ENCODE measurements at regions not wholly inside any gene's neighbourhood (a gene's known extent, or its start where the extent isn't known, plus 50 kb on each side); places are given as distances from the start of the nearest gene placed in this dataset.
"Not testable (repeated sequence)": the region's sequence is repeated elsewhere in the genome, so short reads cannot be mapped to it uniquely, and the experiment has no call there.

DNA sequence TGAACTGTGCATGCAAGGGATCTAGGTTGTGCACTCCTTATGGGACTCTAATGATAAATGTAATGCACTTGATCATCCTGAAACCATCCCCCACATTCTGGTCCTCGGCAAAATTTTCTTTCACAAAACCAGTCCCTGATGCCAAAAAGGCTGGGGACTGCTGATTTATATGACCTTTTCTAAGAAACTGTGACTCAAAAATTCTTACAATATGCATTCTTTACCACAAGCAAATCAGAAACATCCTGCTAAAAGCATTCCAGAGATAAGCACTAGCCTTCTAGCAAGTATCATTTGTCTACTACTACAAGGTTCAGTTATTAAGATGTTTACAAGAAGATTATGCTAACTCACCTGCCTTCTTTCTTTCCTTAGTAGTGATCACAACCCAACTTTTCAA lies 166.5 kb upstream of the PCDH7 start:
- no peaks in the 10 kb centered on the region for H3K9me3 ChIP-seq
- no peak overlapping the region for H3K4me3 ChIP-seq
- no peaks in the 10 kb centered on the region for H3K36me3 ChIP-seq
- WGBS, 5 donors, result 12 to 29% (median 13%) methylated on average over 1 of the region's 1 CpG
- H3K27ac ChIP-seq, result no peak overlapping the region
- no peaks in the 10 kb centered on the region for H3K27me3 ChIP-seq
- no peaks in the 10 kb centered on the region for H3K4me1 ChIP-seq
- peak in 1 of 2 donors; percentile 49 for DNase-seq
- TF ChIP-seq, protein P1, sequence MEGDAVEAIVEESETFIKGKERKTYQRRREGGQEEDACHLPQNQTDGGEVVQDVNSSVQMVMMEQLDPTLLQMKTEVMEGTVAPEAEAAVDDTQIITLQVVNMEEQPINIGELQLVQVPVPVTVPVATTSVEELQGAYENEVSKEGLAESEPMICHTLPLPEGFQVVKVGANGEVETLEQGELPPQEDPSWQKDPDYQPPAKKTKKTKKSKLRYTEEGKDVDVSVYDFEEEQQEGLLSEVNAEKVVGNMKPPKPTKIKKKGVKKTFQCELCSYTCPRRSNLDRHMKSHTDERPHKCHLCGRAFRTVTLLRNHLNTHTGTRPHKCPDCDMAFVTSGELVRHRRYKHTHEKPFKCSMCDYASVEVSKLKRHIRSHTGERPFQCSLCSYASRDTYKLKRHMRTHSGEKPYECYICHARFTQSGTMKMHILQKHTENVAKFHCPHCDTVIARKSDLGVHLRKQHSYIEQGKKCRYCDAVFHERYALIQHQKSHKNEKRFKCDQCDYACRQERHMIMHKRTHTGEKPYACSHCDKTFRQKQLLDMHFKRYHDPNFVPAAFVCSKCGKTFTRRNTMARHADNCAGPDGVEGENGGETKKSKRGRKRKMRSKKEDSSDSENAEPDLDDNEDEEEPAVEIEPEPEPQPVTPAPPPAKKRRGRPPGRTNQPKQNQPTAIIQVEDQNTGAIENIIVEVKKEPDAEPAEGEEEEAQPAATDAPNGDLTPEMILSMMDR (IDR thresholded peaks at IDR 0.05), result no peak
- TF ChIP-seq EP300 (IDR thresholded peaks at IDR 0.05) (no peak), POLR2AphosphoS5 (IDR thresholded peaks at IDR 0.05) (no peak), POLR2A (IDR thresholded peaks at IDR 0.05) (no peak)
- intact Hi-C loops (cut with DNase I; ENCODE audit: low total_unique reads), result no loop called here

- no peaks in the 10 kb centered on the region for H3K27me3 ChIP-seq
- intact Hi-C loops (cut with DNase I; ENCODE audit: low total_unique reads), result no loop called here
- DNase-seq, result no peak
- no peaks in the 10 kb centered on the region for H3K4me1 ChIP-seq
- no peaks in the 10 kb centered on the region for H3K9me3 ChIP-seq
- H3K4me3 ChIP-seq, result no peak overlapping the region
- WGBS, 5 donors, result 79 to 89% (median 82%) methylated on average over 1 of the region's 1 CpG
- no peaks in the 10 kb centered on the region for H3K36me3 ChIP-seq
- TF ChIP-seq, protein P1 (IDR thresholded peaks at IDR 0.05), result no peak
- TF ChIP-seq EP300 (IDR thresholded peaks at IDR 0.05) (no peak), POLR2AphosphoS5 (IDR thresholded peaks at IDR 0.05) (no peak)
- no peak overlapping the region for H3K27ac ChIP-seq
Measured at GRCh38 chr4:30555775-30556174, 164.4 kb upstream of the PCDH7 start.

GRCh38 chr4:30559481-30559880 lies 160.7 kb upstream of the PCDH7 start:
- Histone ChIP-seq H3K4me3 (no peak overlapping the region), H3K27ac (no peak overlapping the region), H3K36me3 (no peaks in the 10 kb centered on the region), H3K9me3 (no peaks in the 10 kb centered on the region), H3K27me3 (no peaks in the 10 kb centered on the region), H3K4me1 (no peaks in the 10 kb centered on the region)
- 70 to 88% (median 84%) methylated on average over 4 of the region's 4 CpGs for WGBS, 5 donors
- intact Hi-C loops (cut with DNase I; ENCODE audit: low total_unique reads), result no loop called here
- no peak for DNase-seq
- TF ChIP-seq, protein P1 (IDR thresholded peaks at IDR 0.05), result no peak
- TF ChIP-seq EP300 (IDR thresholded peaks at IDR 0.05) (no peak), POLR2A (IDR thresholded peaks at IDR 0.05) (no peak), POLR2AphosphoS5 (IDR thresholded peaks at IDR 0.05) (no peak)

GRCh38 chr4:30586850-30587249 lies 133.3 kb upstream of the PCDH7 start:
- Histone ChIP-seq H3K27me3 (no peaks in the 10 kb centered on the region), H3K4me3 (no peak overlapping the region), H3K4me1 (no peaks in the 10 kb centered on the region), H3K27ac (no peak overlapping the region), H3K36me3 (no peaks in the 10 kb centered on the region), H3K9me3 (no peaks in the 10 kb centered on the region)
- no peak for DNase-seq
- TF ChIP-seq, protein P1 (IDR thresholded peaks at IDR 0.05), result no peak
- TF ChIP-seq EP300 (IDR thresholded peaks at IDR 0.05) (no peak), POLR2AphosphoS5 (IDR thresholded peaks at IDR 0.05) (no peak), POLR2A (IDR thresholded peaks at IDR 0.05) (no peak)
- intact Hi-C loops (cut with DNase I; ENCODE audit: low total_unique reads), result no loop called here
- 85 to 93% (median 91%) methylated on average over 4 to 9 of the region's 9 CpGs for WGBS, 5 donors

DNA sequence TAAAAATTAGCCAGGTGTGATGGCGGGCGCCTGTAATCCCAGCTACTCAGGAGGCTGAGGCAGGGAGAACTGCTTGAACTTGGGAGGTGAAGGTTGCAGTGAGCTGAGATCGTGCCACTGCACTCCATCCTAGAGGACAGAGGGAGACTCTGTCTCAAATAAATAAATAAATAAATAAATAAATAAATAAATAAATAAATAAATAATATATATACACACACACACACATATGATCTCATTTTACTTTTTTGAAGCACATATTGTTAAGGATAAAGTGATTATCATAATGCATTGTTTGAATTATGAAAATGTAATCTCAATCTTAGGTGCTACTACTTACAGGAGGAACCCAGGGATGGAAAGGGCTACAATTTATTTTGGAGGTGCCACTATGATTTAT lies 130.5 kb upstream of the PCDH7 start:
- intact Hi-C loops (cut with DNase I; ENCODE audit: low total_unique reads); H3K27me3 ChIP-seq; DNase-seq; H3K4me1 ChIP-seq; H3K36me3 ChIP-seq; H3K9me3 ChIP-seq; H3K27ac ChIP-seq; H3K4me3 ChIP-seq: not testable (repeated sequence)
- WGBS, 5 donors, result 91 to 94% (median 92%) methylated on average over 3 of the region's 3 CpGs
